ENCODE measurements at regions not wholly inside any gene's neighbourhood (a gene's known extent, or its start where the extent isn't known, plus 50 kb on each side); places are given as distances from the start of the nearest gene placed in this dataset.
"Not testable (repeated sequence)": the region's sequence is repeated elsewhere in the genome, so short reads cannot be mapped to it uniquely, and the experiment has no call there.

- Mint-ChIP-seq H3K4me3 (no peak overlapping the region), H3K27ac (no peak overlapping the region), H3K9me3 (no peaks in the 10 kb centered on the region), H3K4me1 (no peaks in the 10 kb centered on the region), H3K36me3 (no peaks in the 10 kb centered on the region), H3K27me3 (peaks cover 3% of the 10 kb centered on the region)
- no peak for DNase-seq
Observed at GRCh38 chr9:18294229-18294628, 179.7 kb upstream of the ADAMTSL1 start.

GRCh38 chr9:18296702-18297055 lies 177.3 kb upstream of the ADAMTSL1 start:
- H3K27me3 Mint-ChIP-seq = peaks cover 3% of the 10 kb centered on the region
- H3K4me3 Mint-ChIP-seq = no peak overlapping the region
- DNase-seq = no peak
- no peaks in the 10 kb centered on the region for H3K36me3 Mint-ChIP-seq
- H3K27ac Mint-ChIP-seq = no peak overlapping the region
- H3K9me3 Mint-ChIP-seq = no peaks in the 10 kb centered on the region
- no peaks in the 10 kb centered on the region for H3K4me1 Mint-ChIP-seq

DNA sequence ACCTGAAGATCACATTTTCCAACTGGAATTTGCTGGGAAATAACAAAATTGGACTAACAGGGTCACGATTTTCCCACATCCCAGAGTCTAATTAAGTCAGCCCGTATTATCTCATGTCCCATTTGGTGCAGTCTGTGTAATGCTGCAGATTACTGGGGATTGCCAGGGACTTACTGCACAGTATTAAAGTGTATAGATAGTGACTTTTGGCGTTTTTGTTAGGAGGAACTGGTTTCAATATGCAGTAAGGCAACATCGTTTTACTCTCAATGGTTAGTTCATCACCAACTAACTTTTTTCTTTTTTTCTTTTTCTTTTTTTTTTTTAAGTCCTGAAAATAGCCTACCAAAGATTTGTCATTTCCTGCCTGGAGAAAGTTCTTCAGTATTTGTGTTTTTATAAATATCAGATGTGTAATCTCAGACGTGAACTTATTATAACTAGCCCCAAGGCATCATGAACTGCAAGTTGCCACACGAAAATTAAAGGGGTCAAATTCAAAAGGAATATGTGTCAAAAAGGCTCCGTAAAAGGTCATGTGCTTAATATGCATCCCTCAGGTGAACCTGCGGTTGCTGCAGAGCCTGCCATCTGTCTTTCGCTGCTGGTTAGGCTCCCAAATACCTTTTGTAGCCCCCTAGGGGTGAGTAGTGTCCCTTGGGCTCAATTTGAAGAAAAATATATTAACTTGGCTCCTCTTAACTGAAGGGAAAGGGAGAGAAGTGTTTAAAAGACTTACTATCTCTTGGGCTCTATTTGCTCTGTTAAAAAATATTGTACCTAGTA lies 176.7 kb upstream of the ADAMTSL1 start:
- Mint-ChIP-seq H3K4me1 (no peaks in the 10 kb centered on the region), H3K36me3 (no peaks in the 10 kb centered on the region), H3K4me3 (no peak overlapping the region), H3K27ac (no peak overlapping the region), H3K27me3 (peaks cover 3% of the 10 kb centered on the region), H3K9me3 (no peaks in the 10 kb centered on the region)
- no peak for DNase-seq

DNA sequence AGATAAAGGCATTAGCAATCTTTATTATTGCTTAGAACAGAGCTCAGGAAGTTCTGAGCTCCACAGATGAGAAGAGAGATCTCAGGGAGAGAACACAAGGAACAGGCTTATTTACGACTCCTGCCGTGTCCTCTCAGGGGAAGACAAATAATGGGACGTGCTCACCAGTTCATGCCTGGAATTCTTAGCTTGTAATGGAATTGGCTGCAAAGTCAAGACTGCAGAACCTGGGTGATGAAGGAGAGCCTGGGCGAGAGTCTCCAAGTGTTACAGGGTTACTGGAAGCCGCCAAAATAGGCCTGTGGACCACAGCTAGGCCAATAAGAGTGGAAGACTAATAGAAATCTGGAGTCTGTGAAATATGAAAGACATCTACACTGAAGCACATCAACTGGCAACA lies 174.5 kb upstream of the ADAMTSL1 start:
- no peak for DNase-seq
- Mint-ChIP-seq H3K4me1 (no peaks in the 10 kb centered on the region), H3K36me3 (no peaks in the 10 kb centered on the region), H3K27me3 (peaks cover 3% of the 10 kb centered on the region), H3K27ac (no peak overlapping the region), H3K9me3 (no peaks in the 10 kb centered on the region), H3K4me3 (no peak overlapping the region)

DNA sequence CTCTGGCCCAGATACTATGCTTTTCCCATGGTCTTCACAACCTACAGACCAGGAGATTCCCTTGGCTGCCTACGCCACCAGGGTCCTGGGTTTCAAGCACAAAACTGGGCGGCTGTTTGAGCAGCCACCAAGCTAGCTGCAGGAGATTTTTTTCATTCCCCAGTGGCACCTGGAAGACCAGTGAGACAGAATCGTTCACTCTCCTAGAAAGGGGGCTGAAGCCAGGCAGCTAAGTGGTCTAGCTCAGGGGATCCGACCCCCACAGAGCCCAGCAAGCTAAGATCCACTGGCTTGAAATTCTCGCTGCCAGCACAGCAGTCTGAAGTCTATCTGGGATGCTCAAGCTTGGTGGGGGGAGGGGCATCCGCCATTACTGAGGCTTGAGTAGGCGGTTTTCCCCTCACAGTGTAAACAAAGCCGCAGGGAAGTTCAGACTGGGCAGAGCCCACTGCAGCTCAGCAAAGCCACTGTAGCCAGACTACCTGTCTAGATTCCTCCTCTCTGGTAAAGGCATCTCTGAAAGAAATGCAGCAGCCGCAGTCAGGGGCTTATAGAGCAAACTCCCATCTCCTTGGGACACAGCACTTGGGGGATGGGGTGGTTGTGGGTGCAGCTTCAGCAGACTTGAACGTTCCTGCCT lies 168.7 kb upstream of the ADAMTSL1 start:
- not testable (repeated sequence) for H3K36me3 Mint-ChIP-seq, H3K9me3 Mint-ChIP-seq, H3K4me3 Mint-ChIP-seq, H3K27ac Mint-ChIP-seq, H3K27me3 Mint-ChIP-seq, DNase-seq, H3K4me1 Mint-ChIP-seq

- DNase-seq = no peak
- H3K27ac Mint-ChIP-seq = no peak overlapping the region
- H3K4me1 Mint-ChIP-seq = no peaks in the 10 kb centered on the region
- peaks cover 4% of the 10 kb centered on the region for H3K9me3 Mint-ChIP-seq
- H3K36me3 Mint-ChIP-seq = no peaks in the 10 kb centered on the region
- no peaks in the 10 kb centered on the region for H3K27me3 Mint-ChIP-seq
- H3K4me3 Mint-ChIP-seq = no peak overlapping the region
Observed at GRCh38 chr9:18314316-18314715, 159.6 kb upstream of the ADAMTSL1 start.

DNA sequence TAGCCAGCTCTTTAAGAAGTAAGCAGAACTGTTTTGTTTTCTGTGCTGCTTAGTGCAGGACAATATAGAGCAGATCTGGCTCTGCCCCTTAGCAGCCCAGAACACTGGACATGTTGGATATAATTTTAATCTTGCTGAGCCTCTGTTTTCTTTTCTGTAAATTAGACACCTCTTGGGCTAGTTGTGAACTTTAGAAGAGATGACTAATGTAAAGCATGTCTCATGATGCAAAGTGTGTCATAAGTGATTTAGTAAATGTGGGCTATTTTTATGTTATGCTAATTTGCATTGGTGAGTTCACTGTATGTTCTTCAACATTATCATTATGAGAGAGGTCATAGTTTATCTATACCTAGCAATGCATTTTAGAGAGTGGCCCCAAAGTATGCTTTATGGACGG lies 156.1 kb upstream of the ADAMTSL1 start:
- no peak overlapping the region for H3K27ac Mint-ChIP-seq
- H3K27me3 Mint-ChIP-seq = no peaks in the 10 kb centered on the region
- no peak for DNase-seq
- H3K9me3 Mint-ChIP-seq = no peaks in the 10 kb centered on the region
- no peaks in the 10 kb centered on the region for H3K36me3 Mint-ChIP-seq
- no peak overlapping the region for H3K4me3 Mint-ChIP-seq
- H3K4me1 Mint-ChIP-seq = no peaks in the 10 kb centered on the region

- Mint-ChIP-seq H3K27ac (no peak overlapping the region), H3K27me3 (no peaks in the 10 kb centered on the region), H3K9me3 (no peaks in the 10 kb centered on the region), H3K36me3 (no peaks in the 10 kb centered on the region), H3K4me1 (no peaks in the 10 kb centered on the region), H3K4me3 (no peak overlapping the region)
- DNase-seq = no peak
Observed at GRCh38 chr9:18319918-18320445, 154.0 kb upstream of the ADAMTSL1 start.

- Mint-ChIP-seq H3K36me3 (no peaks in the 10 kb centered on the region), H3K27ac (no peak overlapping the region), H3K27me3 (peaks cover 4% of the 10 kb centered on the region), H3K4me1 (no peaks in the 10 kb centered on the region), H3K9me3 (no peaks in the 10 kb centered on the region), H3K4me3 (no peak overlapping the region)
- DNase-seq = no peak
Observed at GRCh38 chr9:18324928-18325745, 148.8 kb upstream of the ADAMTSL1 start.

DNA sequence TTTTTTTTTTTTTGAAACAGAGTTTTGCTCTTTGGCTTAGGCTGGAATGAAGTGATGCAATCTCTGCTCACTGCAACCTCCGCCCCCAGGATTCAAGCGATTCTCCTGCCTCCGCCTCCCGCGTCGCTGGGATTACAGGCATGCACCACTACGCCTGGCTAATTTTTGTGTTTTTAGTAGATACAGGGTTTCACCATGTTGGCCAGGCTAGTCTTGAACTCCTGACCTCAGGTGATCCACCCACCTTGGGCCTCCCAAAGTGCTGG lies 148.3 kb upstream of the ADAMTSL1 start:
- not testable (repeated sequence) for H3K4me3 Mint-ChIP-seq, H3K4me1 Mint-ChIP-seq, H3K27me3 Mint-ChIP-seq, H3K27ac Mint-ChIP-seq, H3K36me3 Mint-ChIP-seq, H3K9me3 Mint-ChIP-seq, DNase-seq

- no peak overlapping the region for H3K4me3 Mint-ChIP-seq
- H3K27ac Mint-ChIP-seq = no peak overlapping the region
- H3K9me3 Mint-ChIP-seq = no peaks in the 10 kb centered on the region
- H3K27me3 Mint-ChIP-seq = peaks cover 4% of the 10 kb centered on the region
- H3K4me1 Mint-ChIP-seq = no peaks in the 10 kb centered on the region
- no peak for DNase-seq
- no peaks in the 10 kb centered on the region for H3K36me3 Mint-ChIP-seq
Observed at GRCh38 chr9:18327121-18327520, 146.8 kb upstream of the ADAMTSL1 start.

- no peak overlapping the region for H3K4me3 Mint-ChIP-seq
- no peak overlapping the region for H3K27ac Mint-ChIP-seq
- no peaks in the 10 kb centered on the region for H3K9me3 Mint-ChIP-seq
- no peaks in the 10 kb centered on the region for H3K4me1 Mint-ChIP-seq
- H3K27me3 Mint-ChIP-seq = peaks cover 11% of the 10 kb centered on the region
- H3K36me3 Mint-ChIP-seq = no peaks in the 10 kb centered on the region
- DNase-seq = no peak
Observed at GRCh38 chr9:18330401-18331309, 143.3 kb upstream of the ADAMTSL1 start.

DNA sequence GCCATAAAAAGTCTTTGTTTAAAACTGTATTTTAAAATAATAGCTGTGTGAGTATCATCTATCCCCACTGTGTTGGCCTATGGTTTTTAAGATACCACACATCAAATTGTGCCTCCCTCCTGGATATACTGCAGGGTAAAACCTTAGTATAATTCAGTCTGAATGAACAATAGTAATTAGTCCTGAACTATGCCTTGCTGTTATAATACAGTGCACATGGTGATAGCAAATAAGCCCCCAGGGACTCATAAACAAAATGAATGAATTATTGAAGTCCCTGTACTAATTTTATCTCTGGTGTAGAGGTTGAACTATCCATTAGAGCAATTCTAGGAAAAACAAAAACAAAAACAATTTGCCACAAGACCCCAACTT lies 142.7 kb upstream of the ADAMTSL1 start:
- Mint-ChIP-seq H3K4me3 (no peak overlapping the region), H3K9me3 (no peaks in the 10 kb centered on the region), H3K27me3 (peaks cover 11% of the 10 kb centered on the region), H3K4me1 (no peaks in the 10 kb centered on the region), H3K27ac (no peak overlapping the region), H3K36me3 (no peaks in the 10 kb centered on the region)
- DNase-seq = no peak

DNA sequence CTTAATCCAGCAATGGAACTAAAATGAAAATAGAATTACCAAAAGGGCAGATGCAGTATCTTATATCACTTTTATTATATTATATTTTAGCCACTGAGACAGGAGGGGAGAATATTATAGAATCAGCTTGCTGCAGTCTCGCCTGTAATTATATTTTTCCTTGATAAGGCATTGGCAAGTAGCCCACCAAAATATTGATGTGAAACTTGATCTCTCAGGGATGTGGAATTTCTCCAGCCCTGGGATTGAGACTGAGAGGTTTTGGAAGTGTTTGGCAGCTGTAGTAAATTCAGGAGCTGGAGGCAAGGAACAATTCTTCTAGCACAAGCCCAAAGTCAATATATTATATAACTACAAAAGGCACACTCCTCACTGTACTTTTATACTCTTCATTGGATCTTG lies 142.1 kb upstream of the ADAMTSL1 start:
- Mint-ChIP-seq H3K4me1 (no peaks in the 10 kb centered on the region), H3K27me3 (peaks cover 11% of the 10 kb centered on the region), H3K36me3 (no peaks in the 10 kb centered on the region), H3K4me3 (no peak overlapping the region), H3K9me3 (no peaks in the 10 kb centered on the region), H3K27ac (no peak overlapping the region)
- no peak for DNase-seq

- DNase-seq = no peak
- Mint-ChIP-seq H3K9me3 (no peaks in the 10 kb centered on the region), H3K27ac (no peak overlapping the region), H3K27me3 (peaks cover 11% of the 10 kb centered on the region), H3K4me1 (no peaks in the 10 kb centered on the region), H3K36me3 (no peaks in the 10 kb centered on the region), H3K4me3 (no peak overlapping the region)
Observed at GRCh38 chr9:18333157-18333556, 140.8 kb upstream of the ADAMTSL1 start.

All from activated naive CD8-positive, alpha-beta T cell treated with anti-CD3 and anti-CD28 coated beads for 36 hours (primary cell).